Neutrophil (primary cell): ENCODE measurements at regions not wholly inside any gene's neighbourhood (a gene's known extent, or its start where the extent isn't known, plus 50 kb on each side); places are given as distances from the start of the nearest gene placed in this dataset.

Experiments used
- H3K27ac ChIP-seq: fragments of 200-600 bp; sonication (generic); 2 replicates; pipeline ENCODE4 v1.5.1; 2016; ENCODE audit warnings: mild to moderate bottlenecking, moderate library complexity
- H3K27me3 ChIP-seq: fragments of 200-600 bp; sonication (generic); 2 replicates; pipeline ENCODE4 v1.6.0; 2016; ENCODE audit warnings: mild to moderate bottlenecking
- H3K36me3 ChIP-seq: fragments of 200-600 bp; sonication (generic); 2 replicates; pipeline ENCODE4 v1.5.1; 2017
- H3K4me1 ChIP-seq, 2 experiments: fragments of 200-600 bp in 1 of 2; sonication (generic) in 1 of 2; 1 replicate in 1 of 2; 2 replicates in 1 of 2; pipeline versions ENCODE4 v1.5.1 to v1.6.1; 2013 to 2016; ENCODE audit warnings: low read depth in 1 of 2, low read length in 1 of 2, mild to moderate bottlenecking in 1 of 2, moderate library complexity in 1 of 2; ENCODE audit not compliant: control insufficient read depth in 1 of 2, insufficient read depth in 1 of 2
- H3K4me3 ChIP-seq, 2 experiments: fragments of 200-600 bp in 1 of 2; sonication (generic) in 1 of 2; 1 replicate in 1 of 2; 2 replicates in 1 of 2; pipeline ENCODE4 v1.5.1; 2013 to 2016; ENCODE audit warnings: low read depth in 1 of 2, low read length in 1 of 2, mild to moderate bottlenecking in 1 of 2, moderate library complexity in 1 of 2
- H3K9me3 ChIP-seq: fragments of 200-600 bp; sonication (generic); 2 replicates; pipeline ENCODE4 v1.5.1; 2016
- CTCF ChIP-seq: fragments of 200-600 bp; sonication (generic); IDR thresholded peaks from 2 replicates; pipeline ENCODE4 v1.5.1; 2016; ENCODE audit warnings: antibody characterized with exemption

- no peaks in the 10 kb centered on the region for H3K9me3 ChIP-seq
- H3K4me3 ChIP-seq, result no peak overlapping the region
- TF ChIP-seq CTCF, result no peak
- no peaks in the 10 kb centered on the region for H3K4me1 ChIP-seq
- H3K36me3 ChIP-seq, result no peaks in the 10 kb centered on the region
- no peaks in the 10 kb centered on the region for H3K27me3 ChIP-seq
- H3K27ac ChIP-seq, result no peak overlapping the region
These were observed 1711.3 kb upstream of the ACO1 start for GRCh38 chr9:30673132-30673531.

- Histone ChIP-seq H3K36me3 (no peaks in the 10 kb centered on the region), H3K27me3 (no peaks in the 10 kb centered on the region), H3K27ac (no peak overlapping the region), H3K9me3 (no peaks in the 10 kb centered on the region), H3K4me3 (no peak overlapping the region), H3K4me1 (no peaks in the 10 kb centered on the region)
- TF ChIP-seq CTCF, result no peak
These were observed 1707.8 kb upstream of the ACO1 start for GRCh38 chr9:30676651-30677050.

GRCh38 chr9:30677221-30677620 lies 1707.2 kb upstream of the ACO1 start:
- Histone ChIP-seq H3K4me3 (no peak overlapping the region), H3K27me3 (no peaks in the 10 kb centered on the region), H3K36me3 (no peaks in the 10 kb centered on the region), H3K4me1 (no peaks in the 10 kb centered on the region), H3K27ac (no peak overlapping the region), H3K9me3 (no peaks in the 10 kb centered on the region)
- TF ChIP-seq CTCF, result no peak

- Histone ChIP-seq H3K4me1 (no peaks in the 10 kb centered on the region), H3K27me3 (no peaks in the 10 kb centered on the region), H3K4me3 (no peak overlapping the region), H3K9me3 (no peaks in the 10 kb centered on the region), H3K27ac (no peak overlapping the region), H3K36me3 (no peaks in the 10 kb centered on the region)
- no peak for TF ChIP-seq CTCF
These were observed 1695.6 kb upstream of the ACO1 start for GRCh38 chr9:30688801-30689200.

- Histone ChIP-seq H3K27me3 (no peaks in the 10 kb centered on the region), H3K9me3 (no peaks in the 10 kb centered on the region), H3K4me3 (no peak overlapping the region), H3K27ac (no peak overlapping the region), H3K4me1 (no peaks in the 10 kb centered on the region), H3K36me3 (no peaks in the 10 kb centered on the region)
- TF ChIP-seq CTCF, result no peak
These were observed 1686.5 kb upstream of the ACO1 start for GRCh38 chr9:30697958-30698357.

GRCh38 chr9:30711591-30711990 lies 1672.9 kb upstream of the ACO1 start:
- no peak for TF ChIP-seq CTCF
- Histone ChIP-seq H3K4me1 (no peaks in the 10 kb centered on the region), H3K4me3 (no peak overlapping the region), H3K27me3 (no peaks in the 10 kb centered on the region), H3K36me3 (no peaks in the 10 kb centered on the region), H3K9me3 (no peaks in the 10 kb centered on the region), H3K27ac (no peak overlapping the region)
